ENCODE measurements at regions not wholly inside any gene's neighbourhood (a gene's known extent, or its start where the extent isn't known, plus 50 kb on each side); places are given as distances from the start of the nearest gene placed in this dataset.

DNA sequence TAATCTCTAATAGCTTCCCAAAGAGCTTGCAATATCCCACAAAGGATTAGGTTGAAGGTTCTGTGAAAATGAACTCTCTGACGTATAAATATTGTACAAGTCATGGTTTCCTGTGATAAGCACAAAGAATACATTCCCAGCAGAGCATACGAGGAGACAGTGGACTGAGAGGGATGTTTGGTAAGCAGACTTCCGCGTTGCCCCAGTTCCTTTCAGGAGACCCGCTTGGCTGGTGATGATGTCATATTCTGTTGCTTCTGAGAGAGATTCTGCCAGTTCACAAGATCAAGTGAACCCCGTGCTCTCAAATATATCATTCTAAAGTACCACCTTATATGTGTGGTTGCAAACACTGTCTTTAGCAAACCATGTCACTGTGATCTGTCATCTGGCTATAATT, 323.9 kb upstream of the CASK start:
- DNase-seq (ENCODE audit: low spot score): no peak
- ChIA-PET POLR2A (ENCODE audit: low non-redundant PET) (no interaction called here), CTCF (no interaction called here)
- intact Hi-C loops (cut with micrococcal nuclease; ENCODE audit: unreplicated experiment): loop anchor here (10.0 kb wide), 1 partner anchor 68 kb away; no protein-coding TSS in a partner anchor
- no TSS peak for BruUV-seq (replicated peaks)
- Histone ChIP-seq H3K36me3 (ENCODE audit: insufficient read depth, low read length, poor library complexity, severe bottlenecking) (no peaks in the 10 kb centered on the region), H3K9me3 (ENCODE audit: low read depth, low read length, poor library complexity, severe bottlenecking) (no peaks in the 10 kb centered on the region), H3K27ac (ENCODE audit: low read depth, low read length, poor library complexity, severe bottlenecking) (no peak overlapping the region), H3K4me1 (ENCODE audit: insufficient read depth, low read length, poor library complexity, severe bottlenecking) (no peaks in the 10 kb centered on the region), H3K27me3 (replicated peaks; ENCODE audit: insufficient read depth, low read depth, low read length, poor library complexity) (no peaks in the 10 kb centered on the region), H3K4me3 (ENCODE audit: low read depth, low read length, poor library complexity, severe bottlenecking) (no peak overlapping the region)
- TF ChIP-seq CTCF (conservative IDR thresholded peaks at IDR 0.05; ENCODE audit: low read depth, low read length) (no peak), EZH2 (IDR thresholded peaks at IDR 0.05; ENCODE audit: borderline replicate concordance, low read depth, low read length, poor library complexity, severe bottlenecking) (no peak)

DNA sequence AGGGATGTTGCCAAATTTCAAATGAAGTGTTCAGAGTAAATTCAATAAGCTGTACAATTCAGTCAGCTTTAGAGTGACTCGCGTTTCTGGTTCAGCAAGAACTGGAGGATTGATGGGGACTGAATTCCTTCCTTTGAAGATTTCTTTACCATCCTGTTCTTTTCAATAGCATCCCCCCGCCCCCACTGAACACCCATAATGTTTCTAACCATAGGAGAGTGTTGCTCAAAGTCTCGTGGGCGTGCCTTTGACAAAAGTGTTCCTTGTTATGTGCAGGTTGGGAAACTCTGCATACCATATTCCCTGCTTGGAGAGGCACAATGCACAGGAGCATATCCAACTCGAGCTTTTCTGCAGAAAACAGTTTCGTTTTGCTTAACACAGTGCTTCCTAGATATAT, 323.5 kb upstream of the CASK start:
- CTCF ChIA-PET: no interaction called here
- Histone ChIP-seq H3K27ac (ENCODE audit: low read depth, low read length, poor library complexity, severe bottlenecking) (no peak overlapping the region), H3K4me1 (ENCODE audit: insufficient read depth, low read length, poor library complexity, severe bottlenecking) (no peaks in the 10 kb centered on the region), H3K9me3 (ENCODE audit: low read depth, low read length, poor library complexity, severe bottlenecking) (no peaks in the 10 kb centered on the region), H3K36me3 (ENCODE audit: insufficient read depth, low read length, poor library complexity, severe bottlenecking) (no peaks in the 10 kb centered on the region), H3K27me3 (replicated peaks; ENCODE audit: insufficient read depth, low read depth, low read length, poor library complexity) (no peaks in the 10 kb centered on the region), H3K4me3 (ENCODE audit: low read depth, low read length, poor library complexity, severe bottlenecking) (no peak overlapping the region)
- POLR2A ChIA-PET (ENCODE audit: low non-redundant PET): no interaction called here
- intact Hi-C loops (cut with micrococcal nuclease; ENCODE audit: unreplicated experiment): loop anchor here (10.0 kb wide), 1 partner anchor 68 kb away; no protein-coding TSS in a partner anchor
- DNase-seq (ENCODE audit: low spot score): no peak
- no TSS peak for BruUV-seq (replicated peaks)
- TF ChIP-seq CTCF (conservative IDR thresholded peaks at IDR 0.05; ENCODE audit: low read depth, low read length) (no peak), EZH2 (IDR thresholded peaks at IDR 0.05; ENCODE audit: borderline replicate concordance, low read depth, low read length, poor library complexity, severe bottlenecking) (no peak)

- Histone ChIP-seq H3K4me3 (ENCODE audit: low read depth, low read length, poor library complexity, severe bottlenecking) (no peak overlapping the region), H3K27me3 (replicated peaks; ENCODE audit: insufficient read depth, low read depth, low read length, poor library complexity) (no peaks in the 10 kb centered on the region), H3K9me3 (ENCODE audit: low read depth, low read length, poor library complexity, severe bottlenecking) (no peaks in the 10 kb centered on the region), H3K36me3 (ENCODE audit: insufficient read depth, low read length, poor library complexity, severe bottlenecking) (no peaks in the 10 kb centered on the region), H3K4me1 (ENCODE audit: insufficient read depth, low read length, poor library complexity, severe bottlenecking) (no peaks in the 10 kb centered on the region), H3K27ac (ENCODE audit: low read depth, low read length, poor library complexity, severe bottlenecking) (no peak overlapping the region)
- no TSS peak for BruUV-seq (replicated peaks)
- POLR2A ChIA-PET (ENCODE audit: low non-redundant PET): no interaction called here
- no peak for DNase-seq (ENCODE audit: low spot score)
- TF ChIP-seq CTCF (conservative IDR thresholded peaks at IDR 0.05; ENCODE audit: low read depth, low read length): no peak
- no peak for TF ChIP-seq EZH2 (IDR thresholded peaks at IDR 0.05; ENCODE audit: borderline replicate concordance, low read depth, low read length, poor library complexity, severe bottlenecking)
- intact Hi-C loops (cut with micrococcal nuclease; ENCODE audit: unreplicated experiment): loop anchor here (10.0 kb wide), 1 partner anchor 73 kb away; no protein-coding TSS in a partner anchor
- CTCF ChIA-PET: no interaction called here
Measured at GRCh38 chrX:42242004-42242403, 318.6 kb upstream of the CASK start.

All from A673 (cell line).